Gastrocnemius medialis (tissue), 4 donors: ENCODE measurements at regions not wholly inside any gene's neighbourhood (a gene's known extent, or its start where the extent isn't known, plus 50 kb on each side); places are given as distances from the start of the nearest gene placed in this dataset.

Experiments
- ATAC-seq, 2 donors: fragments of 150-250 bp; one replicate each; pipeline ENCODE4 v1.9.1; 2016
- DNase-seq, 2 donors: peaks; one replicate each; pipeline ENCODE4 v3.0.0-alpha.2; 2019
- H3K27ac ChIP-seq, 4 donors: fragments of 200-600 bp; sonication (generic); 1 replicate in 1 of 4; 2 replicates in 3 of 4; pipeline ENCODE4 v1.5.1; 2016 to 2018; ENCODE audit warnings: mild to moderate bottlenecking in 2 of 4, moderate library complexity in 1 of 4
- H3K27me3 ChIP-seq, 3 donors: fragments of 200-600 bp; sonication (generic) in 2 of 3; 1 replicate in 1 of 3; 2 replicates in 2 of 3; pipeline versions ENCODE4 v1.5.1 to v1.6.0; 2016 to 2019; ENCODE audit warnings: mild to moderate bottlenecking in 1 of 3, moderate library complexity in 1 of 3
- H3K36me3 ChIP-seq, 2 donors: fragments of 200-600 bp; sonication (generic) in 1 of 2; one replicate each; pipeline ENCODE4 v1.5.1; 2017 to 2018
- H3K4me1 ChIP-seq, 2 donors: fragments of 200-600 bp; sonication (generic) in 1 of 2; one replicate each; pipeline ENCODE4 v1.5.1; 2016 to 2017; ENCODE audit warnings: mild to moderate bottlenecking in 2 of 2
- H3K4me3 ChIP-seq, 4 donors: fragments of 200-600 bp; sonication (generic) in 3 of 4; 1 replicate in 1 of 4; 2 replicates in 3 of 4; pipeline ENCODE4 v1.5.1; 2016 to 2019; ENCODE audit warnings: mild to moderate bottlenecking in 2 of 4
- H3K9me3 ChIP-seq, 3 donors: fragments of 200-600 bp; sonication (generic) in 2 of 3; 1 replicate in 1 of 3; 2 replicates in 2 of 3; pipeline ENCODE4 v1.5.1; 2016 to 2019
- CTCF ChIP-seq, 5 experiments: fragments of 450-650 bp in 3 of 5; fragments of 200-600 bp in 2 of 5; sonication (generic) in 2 of 5; IDR thresholded peaks in 4 of 5; conservative IDR thresholded peaks in 1 of 5; 1 replicate in 4 of 5; 2 replicates in 1 of 5; pipeline ENCODE4 v1.5.1; 2016 to 2019; ENCODE audit warnings: antibody characterized with exemption in 5 of 5, mild to moderate bottlenecking in 3 of 5, moderate library complexity in 3 of 5
- POLR2A ChIP-seq, 2 donors: fragments of 450-650 bp; IDR thresholded peaks; one replicate each; pipeline ENCODE4 v1.6.1; 2017; ENCODE audit warnings: antibody characterized with exemption in 2 of 2, mild to moderate bottlenecking in 2 of 2, moderate library complexity in 2 of 2
- in situ Hi-C, 4 donors: fragments of 200-750 bp; cut with MboI; loops; one replicate each; pipeline versions ENCODE4 v1.15.0 to v1.8.0; 2017; ENCODE audit warnings: low sequenced_read_pairs in 4 of 4
- intact Hi-C: fragments of 100-400 bp; cut with DNase I; formaldehyde crosslinking; loops from one replicate; pipeline ENCODE4 v1.15.1; 2023; ENCODE audit warnings: low total_unique reads

DNA sequence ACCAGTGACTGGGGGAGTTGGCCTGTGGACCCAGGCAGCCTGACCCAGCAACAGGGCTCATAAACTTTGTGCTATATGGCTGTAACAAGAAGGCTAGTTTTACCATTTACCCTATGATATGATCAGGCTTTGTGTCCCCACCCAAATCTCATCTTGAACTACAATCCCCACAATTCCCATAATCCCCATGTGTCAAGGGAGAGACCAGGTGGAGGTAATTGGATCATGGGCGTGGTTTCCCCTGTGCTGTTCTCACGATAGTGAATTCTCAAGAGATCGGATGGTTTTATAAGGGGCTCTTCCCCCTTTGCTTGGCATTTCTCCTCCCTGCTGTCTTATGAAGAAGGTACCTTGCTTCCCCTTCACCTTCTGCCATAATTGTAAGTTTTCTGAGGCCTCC lies 111.2 kb upstream of the NLRP1 start:
- Histone ChIP-seq H3K9me3 (no peaks in the 10 kb centered on the region), H3K36me3 (no peaks in the 10 kb centered on the region), H3K27ac (no peak overlapping the region), H3K4me3 (no peak overlapping the region), H3K27me3 (peaks cover 0 to 21% (median 5%) of the 10 kb centered on the region in 3 donors), H3K4me1 (no peaks in the 10 kb centered on the region)
- intact Hi-C loops (no loop called here), in situ Hi-C loops (no loop called here)
- TF ChIP-seq CTCF (IDR thresholded peaks at IDR 0.05 in 4 of 5, conservative IDR thresholded peaks at IDR 0.05 in 1 of 5) (no peak), POLR2A (IDR thresholded peaks at IDR 0.05) (no peak)
- DNase-seq (no peak), ATAC-seq (no peak)

DNA sequence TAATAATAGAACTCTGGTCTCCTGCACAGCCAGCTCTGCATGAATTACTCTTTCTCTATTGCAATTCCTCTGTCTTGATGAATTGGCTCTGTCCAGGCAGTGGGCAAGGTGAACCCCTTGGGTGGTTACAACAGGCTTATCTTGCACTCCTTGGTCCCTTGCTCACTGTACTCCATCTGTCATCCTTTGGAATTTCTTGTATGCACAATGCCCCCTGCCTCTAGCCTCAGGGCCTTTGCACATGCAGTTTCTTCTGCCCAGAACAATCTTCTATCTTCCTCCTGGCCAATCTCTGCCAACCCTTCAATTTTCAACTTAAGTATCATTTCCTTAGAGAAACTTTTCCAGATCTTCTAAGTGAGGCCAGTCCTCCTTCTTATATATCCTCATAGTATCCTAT lies 114.7 kb upstream of the NLRP1 start:
- TF ChIP-seq CTCF (IDR thresholded peaks at IDR 0.05 in 4 of 5, conservative IDR thresholded peaks at IDR 0.05 in 1 of 5) (no peak), POLR2A (IDR thresholded peaks at IDR 0.05) (no peak)
- Histone ChIP-seq H3K36me3 (no peaks in the 10 kb centered on the region), H3K27me3 (peaks cover 4 to 26% (median 7%) of the 10 kb centered on the region in 3 donors), H3K4me3 (no peak overlapping the region), H3K4me1 (no peaks in the 10 kb centered on the region), H3K27ac (no peak overlapping the region), H3K9me3 (no peaks in the 10 kb centered on the region)
- in situ Hi-C loops (no loop called here), intact Hi-C loops (no loop called here)
- no peak for ATAC-seq
- DNase-seq: no peak

DNA sequence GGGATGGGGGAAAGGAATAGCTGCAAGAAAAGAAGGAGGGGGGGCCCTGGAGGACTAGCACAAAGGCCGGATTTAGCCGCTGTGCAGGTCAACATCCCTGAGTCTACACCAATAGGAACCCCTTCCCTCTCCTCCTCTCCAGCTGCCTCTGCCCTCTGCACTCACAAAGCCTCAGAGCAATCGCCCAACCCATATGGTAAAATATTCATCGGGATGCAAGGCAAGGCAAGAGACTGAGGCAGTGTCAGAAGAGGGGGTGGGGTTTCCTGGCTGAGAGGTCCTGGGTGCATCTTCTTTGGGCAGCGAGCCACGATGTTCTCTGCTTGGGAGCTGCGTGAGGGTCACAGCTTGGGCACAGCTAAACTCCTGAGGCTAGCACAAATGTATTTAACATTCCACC lies 115.5 kb upstream of the NLRP1 start:
- Histone ChIP-seq H3K4me1 (no peaks in the 10 kb centered on the region), H3K27ac (no peak overlapping the region), H3K4me3 (no peak overlapping the region), H3K36me3 (no peaks in the 10 kb centered on the region), H3K9me3 (no peaks in the 10 kb centered on the region), H3K27me3 (peaks cover 4 to 26% (median 7%) of the 10 kb centered on the region in 3 donors)
- in situ Hi-C loops: loop anchor here in 3 of 4 donors (10.0 to 25.0 kb wide), 3 partner anchors 105 to 712 kb away; partner anchors contain the start of gene NLRP1 (in 1 of the 3)
- ATAC-seq: no peak
- DNase-seq: no peak
- TF ChIP-seq POLR2A (IDR thresholded peaks at IDR 0.05) (no peak), CTCF (IDR thresholded peaks at IDR 0.05 in 4 of 5, conservative IDR thresholded peaks at IDR 0.05 in 1 of 5) (no peak)
- intact Hi-C loops: no loop called here

GRCh38 chr17:5700745-5701144 lies 116.4 kb upstream of the NLRP1 start:
- ATAC-seq (no peak), DNase-seq (no peak)
- intact Hi-C loops (no loop called here), in situ Hi-C loops (loop anchor here in 3 of 4 donors (10.0 to 25.0 kb wide), 3 partner anchors 106 to 712 kb away; partner anchors contain the start of gene NLRP1 (in 1 of the 3))
- TF ChIP-seq CTCF (IDR thresholded peaks at IDR 0.05 in 4 of 5, conservative IDR thresholded peaks at IDR 0.05 in 1 of 5): no peak
- no peak for TF ChIP-seq POLR2A (IDR thresholded peaks at IDR 0.05)
- Histone ChIP-seq H3K36me3 (no peaks in the 10 kb centered on the region), H3K4me1 (no peaks in the 10 kb centered on the region), H3K9me3 (no peaks in the 10 kb centered on the region), H3K4me3 (no peak overlapping the region), H3K27ac (no peak overlapping the region), H3K27me3 (peaks cover 4 to 26% (median 7%) of the 10 kb centered on the region in 3 donors)

DNA sequence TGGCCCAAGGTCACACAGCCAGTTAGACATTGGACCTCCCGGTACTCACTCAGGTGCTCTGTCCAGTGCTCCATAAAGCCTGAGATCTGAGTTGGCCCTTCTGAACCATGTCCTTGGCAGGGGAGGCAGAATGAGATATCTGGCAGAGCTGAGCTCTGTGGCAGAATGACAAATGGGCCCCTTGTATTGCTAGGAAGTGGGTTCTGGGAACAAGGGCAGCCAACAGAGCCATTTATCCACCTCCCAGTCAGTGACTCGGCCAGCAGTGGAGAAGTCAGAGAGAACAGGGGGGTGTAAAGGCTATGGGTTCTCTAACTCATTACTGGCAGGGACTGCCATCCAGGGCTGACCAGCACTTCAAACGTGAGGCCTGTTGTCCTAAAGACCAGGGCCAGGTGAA lies 117.1 kb upstream of the NLRP1 start:
- Histone ChIP-seq H3K27me3 (peaks cover 4 to 25% (median 7%) of the 10 kb centered on the region in 3 donors), H3K36me3 (no peaks in the 10 kb centered on the region), H3K4me3 (no peak overlapping the region), H3K9me3 (no peaks in the 10 kb centered on the region), H3K4me1 (peaks cover 0 to 1% of the 10 kb centered on the region in 2 donors), H3K27ac (no peak overlapping the region)
- intact Hi-C loops: no loop called here
- DNase-seq (no peak), ATAC-seq (no peak)
- in situ Hi-C loops: loop anchor here in 3 of 4 donors (10.0 to 25.0 kb wide), 3 partner anchors 107 to 711 kb away; partner anchors contain the start of gene NLRP1 (in 1 of the 3)
- TF ChIP-seq POLR2A (IDR thresholded peaks at IDR 0.05) (no peak), CTCF (IDR thresholded peaks at IDR 0.05 in 4 of 5, conservative IDR thresholded peaks at IDR 0.05 in 1 of 5) (no peak)
